22Rv1 (cell line): ENCODE measurements at regions not wholly inside any gene's neighbourhood (a gene's known extent, or its start where the extent isn't known, plus 50 kb on each side); places are given as distances from the start of the nearest gene placed in this dataset.

Experiments used
- CTCF ChIP-seq: fragments of 450-650 bp; IDR thresholded peaks from 2 replicates; pipeline ENCODE4 v1.5.1; 2017; ENCODE audit warnings: mild to moderate bottlenecking
- ZFX ChIP-seq: fragments of 450-650 bp; IDR thresholded peaks from 2 replicates; pipeline ENCODE4 v1.6.1; 2017; ENCODE audit warnings: antibody characterized with exemption, borderline replicate concordance

- no peak for TF ChIP-seq CTCF
- TF ChIP-seq ZFX = no peak
Measured at GRCh38 chr13:33512880-33513554, 227.5 kb upstream of the STARD13 start.
